ENCODE measurements at regions not wholly inside any gene's neighbourhood (a gene's known extent, or its start where the extent isn't known, plus 50 kb on each side); places are given as distances from the start of the nearest gene placed in this dataset.

DNA sequence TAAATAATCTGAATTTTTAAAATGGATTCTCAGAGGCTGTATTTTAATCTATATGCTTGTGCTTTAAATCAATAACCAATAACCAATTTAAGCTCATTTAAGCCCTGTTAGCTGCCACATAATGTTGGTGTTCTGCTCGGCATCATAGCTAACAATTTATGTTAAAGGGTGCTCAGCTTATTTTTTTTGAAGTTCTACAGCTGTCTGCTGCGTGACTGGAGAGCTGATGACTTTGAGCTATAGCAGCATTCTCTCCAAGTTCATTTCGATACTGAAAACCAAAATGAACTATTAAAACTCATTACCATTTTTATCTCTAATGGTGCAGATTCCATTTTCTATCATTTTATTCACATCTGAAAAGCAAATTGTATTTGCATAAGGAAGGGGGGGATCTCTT lies 357.8 kb downstream of the AJAP1 start:
- DNase-seq, result no peak

DNA sequence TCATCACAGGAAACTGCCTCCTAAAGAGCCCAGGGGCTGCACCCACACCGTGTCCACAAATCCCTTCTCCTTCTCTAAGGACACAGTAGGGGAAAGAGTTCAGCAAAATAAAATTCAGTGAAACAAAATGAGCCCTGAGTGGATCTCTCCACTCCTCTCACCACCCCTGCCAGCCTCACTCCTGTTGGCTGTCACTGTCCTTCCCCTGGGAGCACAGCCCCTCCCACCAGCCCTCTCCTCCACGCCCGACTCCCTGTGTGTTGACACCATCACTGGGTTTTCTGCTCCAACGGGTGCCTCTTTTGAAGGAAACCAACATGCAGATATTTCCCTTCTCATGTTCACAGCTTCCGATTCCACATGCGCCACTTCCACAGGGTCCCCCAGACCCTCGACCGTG lies 356.2 kb downstream of the AJAP1 start:
- DNase-seq, result no peak

DNA sequence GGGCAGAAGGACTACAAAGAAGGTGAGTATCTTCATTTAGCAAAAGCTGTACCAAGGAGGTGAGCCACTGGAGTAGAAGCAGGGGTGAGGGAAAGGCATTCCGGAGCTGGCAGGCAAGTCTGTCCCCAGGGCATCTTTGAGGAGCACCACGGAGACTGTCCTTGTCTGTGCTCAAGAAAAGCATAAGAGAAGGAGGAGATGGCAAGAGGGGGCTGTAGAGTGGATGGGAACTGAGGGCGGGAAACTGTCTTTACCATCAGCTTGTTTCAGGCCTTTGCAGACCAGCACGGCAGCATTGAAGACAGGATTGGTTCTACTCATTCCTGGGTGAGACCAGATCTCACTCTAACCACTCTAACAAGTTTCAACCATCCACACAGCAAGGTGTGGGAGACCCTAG lies 355.8 kb downstream of the AJAP1 start:
- no peak for DNase-seq

DNA sequence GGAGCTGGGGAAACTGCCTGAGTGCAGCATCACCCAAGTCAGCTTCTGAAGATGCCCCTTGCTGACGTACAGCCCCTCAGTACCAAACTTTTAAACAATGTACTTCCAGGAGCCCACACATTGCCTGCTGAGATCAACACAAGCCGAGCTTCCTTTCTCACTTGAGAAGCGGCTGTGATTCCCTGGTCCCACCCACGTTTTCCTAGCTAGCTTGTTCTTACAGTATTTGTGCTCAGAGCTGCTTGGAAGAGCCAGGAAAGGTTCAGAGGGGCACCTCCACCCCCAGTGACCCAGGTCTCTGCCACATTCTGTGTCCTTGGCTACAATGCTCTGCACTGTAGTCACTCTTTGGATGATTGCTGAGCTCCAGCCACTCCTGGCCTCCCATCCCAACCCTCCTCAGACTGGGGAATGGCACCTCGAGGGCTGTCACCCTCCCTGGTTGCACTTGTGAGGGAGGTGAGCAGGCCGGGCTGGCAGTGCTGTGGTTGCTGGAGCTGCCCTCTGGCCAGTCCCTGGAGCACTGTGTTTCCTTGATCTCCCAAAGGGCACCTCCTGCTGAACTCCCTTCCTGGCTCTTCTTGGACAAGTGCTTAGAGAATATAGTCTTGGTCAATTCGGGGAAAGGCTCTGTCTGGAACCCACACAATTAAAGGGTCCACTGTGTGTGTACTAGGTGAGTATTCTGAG lies 355.1 kb downstream of the AJAP1 start:
- DNase-seq, result no peak

DNA sequence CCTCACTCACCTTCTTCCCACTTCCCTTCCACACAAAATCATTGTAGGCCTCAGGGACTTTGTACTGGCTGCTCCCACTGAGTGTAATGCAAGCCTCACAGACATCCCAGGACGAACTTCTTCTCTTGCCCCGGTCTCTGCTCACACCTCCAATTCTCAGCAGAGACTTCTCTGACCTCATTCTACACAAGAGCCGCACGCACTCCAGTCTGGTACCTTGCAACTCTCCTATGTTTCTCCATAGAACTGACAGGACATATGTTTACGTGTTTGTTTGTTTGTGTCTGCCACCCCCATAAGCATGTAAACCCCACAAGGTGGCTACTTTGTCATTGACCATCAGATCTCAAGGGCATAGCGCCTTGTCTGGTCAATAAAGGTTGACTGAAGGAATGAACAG lies 350.8 kb downstream of the AJAP1 start:
- DNase-seq, result no peak

DNA sequence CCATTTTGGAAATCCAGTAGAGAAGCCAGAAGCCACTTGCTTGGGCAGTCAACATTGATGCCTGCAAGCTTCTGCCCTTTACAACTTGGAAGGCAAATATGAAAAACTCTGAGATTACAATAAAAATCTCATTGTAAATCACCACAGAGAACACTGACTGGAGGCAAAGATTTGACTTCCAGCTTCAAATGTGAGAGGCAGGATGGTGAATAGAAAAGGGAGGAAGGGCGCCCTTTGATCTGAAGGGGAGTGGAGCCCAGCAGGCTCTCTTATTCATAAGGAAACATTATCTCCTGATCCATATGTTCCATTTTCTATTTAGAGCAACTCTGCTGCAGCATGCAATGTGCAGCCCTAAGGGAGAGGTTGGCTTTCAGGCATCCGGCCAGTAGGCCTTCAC lies 348.3 kb downstream of the AJAP1 start:
- no peak for DNase-seq

DNA sequence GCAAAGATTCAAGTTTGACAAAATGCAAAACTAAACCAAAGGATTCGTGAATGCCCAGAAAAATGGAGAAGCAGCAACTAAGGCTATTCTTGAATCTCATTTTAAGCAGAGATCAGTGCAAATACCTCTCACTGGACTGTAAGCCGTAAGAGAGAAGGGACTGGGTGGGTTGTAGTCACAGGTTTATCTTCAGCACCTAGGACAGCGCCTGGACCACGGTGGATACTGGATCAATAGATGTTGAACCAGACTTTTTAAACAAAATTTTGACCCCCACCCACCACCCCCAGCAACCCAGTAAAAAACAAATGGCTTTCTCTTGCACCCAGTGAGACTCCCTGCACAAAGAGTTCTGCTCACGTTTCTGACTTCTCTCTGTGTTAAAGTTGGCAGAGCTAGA lies 347.1 kb downstream of the AJAP1 start:
- DNase-seq, result peak; percentile 25

DNA sequence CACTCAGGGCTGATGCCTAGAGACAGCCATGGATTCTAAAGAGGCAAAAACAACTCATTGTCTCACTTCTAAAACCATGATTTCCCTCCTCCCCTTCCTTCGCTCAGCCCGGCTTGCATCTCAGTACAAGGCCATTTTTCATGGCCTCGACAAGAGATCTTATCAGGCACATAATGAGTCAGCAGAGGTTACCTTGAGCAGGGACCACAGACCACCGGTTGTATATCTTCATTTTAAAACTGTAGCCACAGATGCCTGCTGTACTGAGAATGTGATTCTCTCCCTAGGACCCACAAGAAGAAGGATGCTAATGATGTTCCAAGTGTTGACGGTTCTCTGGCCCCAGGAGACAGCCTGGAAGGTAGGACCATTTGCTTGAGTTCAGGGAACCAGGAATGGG lies 331.9 kb downstream of the AJAP1 start:
- DNase-seq, result no peak

DNA sequence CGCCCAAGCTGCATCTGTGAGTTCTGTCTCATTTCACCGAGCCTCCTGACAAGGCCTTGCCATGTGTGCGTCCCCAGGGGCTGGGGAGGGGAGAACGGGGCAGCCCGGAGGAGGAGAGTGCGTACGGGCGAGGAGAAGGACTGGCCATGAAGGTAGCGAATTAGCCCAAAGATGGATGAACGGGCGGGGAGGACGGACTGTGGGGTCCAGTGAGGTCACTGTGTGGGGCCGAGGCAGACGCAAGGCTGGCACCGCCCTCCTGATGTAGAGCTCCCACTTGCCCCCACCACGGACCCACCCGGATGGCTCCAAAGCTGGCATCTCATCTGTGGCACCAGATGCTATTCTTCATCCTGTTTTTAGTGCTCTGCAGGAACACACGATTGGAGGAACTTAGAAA lies 330.4 kb downstream of the AJAP1 start:
- DNase-seq, result no peak

DNA sequence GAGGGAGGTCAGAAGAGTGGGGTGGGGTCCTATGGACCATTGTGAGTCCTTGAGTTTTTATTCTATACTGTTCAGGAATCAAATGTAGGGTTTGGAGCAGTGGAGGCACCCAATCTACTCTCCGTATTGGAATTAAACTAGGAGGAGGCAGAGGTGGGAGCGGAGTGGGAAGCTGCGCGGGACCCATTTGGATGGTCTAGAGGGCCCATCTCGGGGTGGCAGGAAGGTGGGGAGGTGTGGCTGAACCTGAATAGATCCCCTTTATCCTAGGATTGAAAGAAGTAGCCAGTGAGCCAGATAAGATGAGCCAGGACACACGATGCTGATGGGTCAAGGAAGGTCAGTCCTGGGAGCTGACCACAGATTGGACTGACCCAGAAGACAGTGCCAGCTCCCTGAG lies 325.8 kb downstream of the AJAP1 start:
- DNase-seq, result no peak

DNA sequence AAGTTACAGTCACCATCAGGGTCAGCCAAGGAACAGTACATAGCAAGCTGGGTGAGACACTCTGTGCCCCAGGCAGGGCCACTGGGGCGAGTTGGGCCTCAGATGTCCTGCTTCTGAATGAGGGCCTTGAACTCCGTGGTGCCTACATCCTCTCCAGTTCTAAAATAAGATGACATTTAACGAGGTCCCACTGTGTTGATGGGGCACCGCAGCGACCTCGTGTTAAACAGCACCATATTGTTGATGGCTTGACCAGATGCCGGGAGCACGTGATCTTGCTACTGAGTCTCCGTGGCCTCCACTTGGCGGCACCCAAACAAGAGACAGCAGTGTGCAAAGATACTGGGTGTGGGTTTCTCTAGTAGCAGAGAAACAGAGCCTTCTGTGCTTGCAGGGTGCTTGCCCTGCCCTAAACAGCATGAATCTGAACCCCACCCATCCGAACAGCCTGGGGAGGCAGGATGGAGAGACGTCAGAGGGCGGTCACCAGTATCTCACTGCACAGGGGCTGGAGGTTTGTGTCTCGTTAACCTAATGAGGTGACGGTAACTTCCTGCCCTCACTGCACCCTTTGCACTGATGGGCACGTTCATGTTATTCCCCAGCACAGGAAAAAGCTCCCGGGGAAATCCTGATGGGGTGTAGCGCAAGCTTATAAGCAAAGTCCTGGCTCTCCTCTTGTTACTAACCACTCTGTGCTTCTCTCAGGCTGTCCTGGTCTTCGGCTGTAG lies 324.4 kb downstream of the AJAP1 start:
- no peak for DNase-seq

DNA sequence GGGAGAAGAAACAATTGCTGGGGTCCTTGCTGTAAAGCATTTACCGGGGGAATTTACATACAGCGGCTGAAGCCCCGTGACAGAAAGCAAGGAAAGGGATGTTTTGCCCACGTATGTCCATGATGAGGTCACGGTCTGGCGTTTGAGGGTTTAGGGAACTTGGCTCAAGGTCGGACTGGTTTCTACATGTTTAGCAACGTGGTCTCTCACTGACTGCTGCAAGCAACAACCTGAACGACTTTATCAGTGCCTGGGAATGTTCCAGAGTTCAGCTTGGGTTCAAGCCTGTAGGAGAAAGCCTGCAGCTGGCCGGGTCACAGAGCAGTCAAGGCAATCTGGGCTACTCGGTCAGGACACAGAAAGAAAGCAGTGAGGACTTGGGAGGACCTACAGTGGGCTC lies 323.3 kb downstream of the AJAP1 start:
- no peak for DNase-seq

DNA sequence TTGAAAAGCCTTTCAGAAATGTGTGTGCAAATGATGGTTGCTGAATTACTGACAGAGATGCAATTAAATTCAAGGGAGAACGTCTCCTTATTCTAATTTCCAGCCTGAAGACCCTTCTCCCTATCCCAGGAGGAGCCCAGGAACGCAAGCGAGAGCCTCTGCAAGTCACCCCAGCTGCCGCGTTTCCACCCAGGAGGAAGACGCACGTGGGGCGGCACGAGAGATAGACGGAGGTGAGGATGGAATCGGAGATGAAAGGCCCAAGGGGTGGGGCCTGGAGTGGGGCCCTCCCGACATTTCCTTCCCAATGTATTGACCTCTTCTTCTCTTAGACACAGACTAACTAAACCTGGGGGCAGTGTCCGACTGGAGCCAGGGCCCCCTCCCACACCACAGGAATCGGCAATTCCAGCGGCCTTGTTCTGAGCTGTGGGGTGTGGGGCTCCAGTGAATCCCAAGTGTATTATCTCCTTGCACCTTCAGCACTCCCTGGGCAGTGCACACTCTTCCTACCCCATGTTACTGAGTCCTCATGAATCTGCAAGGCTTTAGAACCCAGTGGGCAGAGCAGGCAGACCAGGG lies 322.5 kb downstream of the AJAP1 start:
- no peak for DNase-seq

DNA sequence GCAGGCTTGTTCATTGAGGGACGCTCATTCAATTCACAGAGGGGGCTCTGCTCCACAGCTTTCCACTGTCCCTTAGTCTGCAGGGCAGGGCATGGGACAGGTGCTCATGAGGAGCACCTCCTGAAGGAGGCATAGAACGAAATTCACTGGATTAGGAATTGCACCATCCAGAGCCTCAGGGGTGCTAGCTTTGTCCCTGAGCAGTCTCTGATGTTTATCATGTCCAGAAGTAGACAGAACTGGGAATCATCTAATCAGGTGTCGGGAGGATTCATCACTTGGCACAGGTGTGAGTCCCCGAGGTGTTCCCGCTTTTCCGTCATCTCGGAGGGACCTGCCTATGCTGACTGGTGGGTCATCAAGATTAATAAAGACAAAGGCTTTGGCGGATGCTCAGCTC lies 321.4 kb downstream of the AJAP1 start:
- no peak for DNase-seq

DNA sequence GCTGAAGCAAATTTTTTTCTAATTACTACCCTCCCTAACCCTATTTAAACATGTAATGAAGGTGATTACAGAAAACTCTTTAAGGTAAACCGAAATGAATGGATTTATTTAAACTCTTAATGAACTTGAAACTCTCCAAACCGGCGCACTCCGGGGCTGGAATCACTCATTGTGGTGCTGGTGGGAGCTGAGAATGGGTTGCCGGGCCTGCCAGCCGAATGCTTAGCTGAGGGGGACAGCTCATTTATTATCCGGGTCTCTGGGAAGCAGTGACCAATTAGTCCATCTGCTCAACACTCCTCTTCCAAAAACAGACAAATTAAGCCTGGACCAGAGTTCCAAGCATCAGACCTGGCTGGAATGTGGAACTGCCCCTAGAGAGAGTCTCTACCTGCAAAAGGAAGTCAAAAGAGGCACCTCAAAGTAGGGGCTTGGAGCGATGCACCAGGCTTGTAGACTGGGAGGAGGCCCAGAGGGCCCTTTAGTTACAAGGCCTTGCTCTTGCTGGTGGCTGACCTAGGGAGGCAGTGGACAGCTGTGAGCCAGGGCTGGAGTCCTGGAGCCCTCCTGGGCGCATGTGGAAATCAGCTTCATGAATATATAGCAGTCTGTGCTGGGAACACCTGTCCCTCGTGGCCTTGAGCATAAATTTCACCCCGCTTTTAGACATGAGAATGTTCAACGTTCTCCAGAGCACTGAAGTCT lies 320.7 kb downstream of the AJAP1 start:
- no peak for DNase-seq

DNA sequence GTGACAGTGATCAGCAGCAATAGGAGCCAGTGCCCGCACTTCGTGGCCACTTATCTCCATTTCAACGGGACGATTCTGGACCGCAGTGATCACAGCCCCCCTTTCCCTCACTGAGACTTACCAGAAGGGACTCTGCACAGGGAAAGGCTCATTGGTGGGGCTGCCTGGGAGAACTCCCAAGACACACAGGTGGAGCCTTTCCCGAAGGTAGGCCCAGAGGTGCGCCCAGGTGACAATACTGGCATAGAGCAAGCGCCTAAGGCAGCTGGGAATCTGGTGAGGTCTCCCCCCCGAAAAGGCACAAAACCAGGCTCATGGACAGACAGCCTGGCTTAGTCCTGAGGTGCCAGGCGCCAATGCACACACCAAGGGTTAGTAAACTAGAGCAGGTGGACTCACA lies 318.9 kb downstream of the AJAP1 start:
- DNase-seq, result no peak

DNA sequence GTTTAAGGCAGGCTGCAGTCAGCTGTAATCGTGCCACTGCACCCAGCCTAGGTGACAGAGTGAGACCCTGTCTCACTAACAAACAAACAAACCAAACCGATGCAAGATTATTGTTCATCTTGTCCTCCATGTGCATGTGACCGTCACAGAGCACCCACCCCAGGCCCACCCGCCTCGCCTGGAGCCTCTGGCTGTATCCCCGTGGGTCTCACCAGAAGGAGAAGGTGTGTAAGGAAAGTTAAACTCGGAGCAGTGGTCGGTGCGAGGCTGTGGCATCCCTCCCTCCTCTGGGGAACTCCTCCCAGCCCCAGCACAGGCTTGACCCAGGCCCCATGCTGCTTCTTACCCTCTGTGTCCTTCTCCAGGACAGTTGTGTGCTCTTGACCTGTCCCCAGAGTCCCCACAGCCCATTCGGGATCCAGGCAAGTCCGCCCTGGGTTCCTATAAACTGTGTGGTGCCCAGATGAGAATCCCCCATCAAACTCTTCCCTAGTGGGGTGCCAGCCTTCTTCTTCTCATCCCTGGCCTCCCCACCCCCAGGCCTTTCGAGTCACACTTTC lies 318.4 kb downstream of the AJAP1 start:
- DNase-seq, result no peak

DNA sequence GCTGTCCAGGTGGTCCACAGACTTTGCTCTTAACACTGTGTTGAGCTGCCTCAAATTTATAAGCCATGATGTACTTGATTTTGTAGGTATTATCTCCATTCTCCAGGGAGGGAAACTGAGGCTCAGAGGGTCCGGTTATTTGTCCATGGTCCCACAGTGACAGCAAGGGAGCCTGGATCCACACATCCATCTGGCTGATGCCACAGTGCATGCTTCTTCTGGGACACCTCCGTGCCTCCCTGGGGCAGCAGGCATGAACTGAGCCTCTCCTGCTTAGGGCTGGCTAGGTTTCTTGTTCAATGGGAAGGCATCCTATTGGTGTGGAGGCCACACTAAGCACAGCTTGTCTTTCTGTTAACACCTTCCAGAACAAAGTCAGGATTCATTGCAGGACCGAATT lies 317.3 kb downstream of the AJAP1 start:
- DNase-seq, result no peak

DNA sequence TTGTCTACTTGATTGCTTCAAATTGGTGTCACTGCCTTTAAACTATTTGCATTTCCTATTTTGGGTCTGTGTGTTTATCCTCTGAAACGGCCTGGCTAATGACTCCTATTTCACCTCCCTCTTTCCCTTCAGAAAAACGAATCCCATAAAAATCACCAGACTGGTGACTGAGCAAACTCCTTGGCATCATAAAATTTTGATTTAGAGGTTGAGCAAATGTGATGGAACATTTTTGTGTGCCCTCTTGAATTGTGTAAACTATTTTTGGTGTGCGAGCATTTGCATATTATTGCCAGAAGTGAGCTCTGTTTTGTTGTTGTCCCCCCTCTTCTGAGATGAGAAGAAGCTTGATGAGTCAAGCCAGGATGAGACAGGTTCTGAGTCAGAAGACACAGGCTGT lies 316.1 kb downstream of the AJAP1 start:
- DNase-seq, result no peak

DNA sequence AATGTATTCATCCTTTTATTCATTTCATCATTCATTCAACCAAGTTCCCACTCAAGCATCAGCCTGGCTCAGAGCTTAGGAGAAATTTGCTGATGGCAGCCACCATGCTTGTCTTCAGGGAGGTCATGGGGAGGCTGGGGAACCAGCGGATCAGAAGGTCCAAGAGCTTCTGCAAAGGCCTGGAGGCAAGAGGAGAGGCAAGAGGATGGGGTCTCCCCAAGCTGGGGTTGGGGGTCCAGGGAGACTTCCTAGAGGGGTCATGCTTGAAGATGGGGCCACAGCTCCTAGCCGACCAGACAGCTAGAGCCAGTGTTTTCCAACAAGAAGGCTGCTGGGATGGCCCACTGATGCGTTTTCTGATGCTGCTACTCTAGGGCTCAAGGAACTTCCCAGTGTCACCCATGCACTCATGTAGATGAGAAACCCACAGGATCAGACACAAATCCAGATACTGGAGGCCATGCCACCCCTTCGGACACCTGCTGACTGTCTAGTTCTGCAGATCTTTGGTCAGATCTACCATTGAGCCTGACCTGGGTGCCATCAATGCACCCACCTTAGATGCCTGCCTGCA lies 315.2 kb downstream of the AJAP1 start:
- DNase-seq, result no peak

DNA sequence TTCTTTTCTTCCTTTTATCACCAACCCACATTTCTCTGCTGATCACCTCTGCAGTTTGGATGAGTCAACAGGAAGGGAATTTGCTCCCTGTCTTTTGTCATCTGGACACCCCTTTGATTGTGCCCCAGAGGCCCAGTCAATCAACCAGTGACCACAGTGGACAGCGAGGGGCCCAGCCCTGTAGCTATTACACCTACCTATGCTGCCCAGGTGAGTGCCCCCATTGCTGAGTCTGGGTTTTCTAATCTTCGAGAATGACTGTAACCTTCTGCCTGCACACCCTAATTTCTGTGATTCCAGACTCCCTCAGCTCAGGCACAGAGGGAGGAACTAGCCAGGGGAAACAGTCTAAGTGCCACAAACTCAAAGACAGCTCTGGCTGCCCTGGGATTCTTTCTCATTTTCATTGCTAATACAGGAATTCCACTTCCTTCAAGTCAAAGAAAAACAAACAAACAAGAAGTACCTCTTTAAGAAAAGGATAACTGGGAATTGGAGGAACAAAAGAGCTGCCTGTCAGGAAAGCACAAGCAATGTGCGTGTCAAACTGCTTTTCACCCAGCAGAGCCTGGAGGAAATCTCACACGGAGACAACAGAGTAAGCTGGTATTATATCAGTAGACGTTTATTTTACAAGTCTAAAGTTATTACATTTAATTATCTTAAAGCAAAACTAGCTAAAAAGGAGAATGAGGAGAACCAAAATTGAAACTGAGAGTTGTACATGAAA lies 311.1 kb downstream of the AJAP1 start:
- DNase-seq, result no peak

DNA sequence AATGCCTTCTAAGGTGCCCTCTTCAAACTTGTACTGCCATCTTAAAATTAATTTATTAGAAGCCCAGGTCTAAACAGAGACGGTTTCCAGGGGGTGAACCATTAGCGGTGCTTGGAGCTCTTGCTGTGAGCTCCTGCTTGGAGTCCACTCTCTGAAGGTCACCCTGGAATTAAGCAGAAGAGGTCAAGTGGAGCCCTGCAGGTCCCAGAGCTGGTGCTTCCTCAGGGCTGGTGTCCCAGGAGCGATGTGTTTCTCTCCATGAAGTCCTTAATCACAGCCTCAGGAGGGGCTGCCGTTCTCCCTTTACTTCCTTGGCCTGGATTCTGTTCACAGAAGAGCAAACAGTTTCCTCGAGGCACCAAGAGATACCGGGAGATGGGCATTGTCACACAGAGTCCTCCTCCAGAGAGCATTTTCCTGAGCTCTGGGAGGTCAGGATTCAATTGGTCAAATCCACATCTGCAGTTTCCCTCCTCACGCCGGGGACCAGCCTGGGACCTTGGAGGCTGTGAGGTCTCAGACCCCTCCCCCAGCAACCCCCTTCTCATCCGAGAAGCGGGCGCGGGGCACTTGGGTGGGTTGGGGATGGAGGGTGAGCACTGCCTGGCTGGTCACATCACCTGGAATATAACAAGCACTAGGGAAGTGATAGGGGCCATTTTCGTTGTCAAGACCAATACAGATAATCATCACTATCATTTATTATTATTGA lies 310.4 kb downstream of the AJAP1 start:
- DNase-seq, result no peak

All from stimulated activated CD8-positive, alpha-beta memory T cell treated with anti-CD3 and anti-CD28 coated beads, Interleukin-4, amount 100 ng/mL, for 48 hours (primary cell).